ENCODE measurements at regions not wholly inside any gene's neighbourhood (a gene's known extent, or its start where the extent isn't known, plus 50 kb on each side); places are given as distances from the start of the nearest gene placed in this dataset.

GRCh38 chr4:82216219-82216618 is 157.6 kb downstream of the HNRNPD start:
- Histone ChIP-seq H3K4me3 (no peak overlapping the region), H3K4me1 (no peaks in the 10 kb centered on the region), H3K27ac (no peak overlapping the region), H3K9me3 (no peaks in the 10 kb centered on the region), H3K27me3 (ENCODE audit: low read depth) (no peaks in the 10 kb centered on the region), H3K36me3 (no peaks in the 10 kb centered on the region)
- no peak for TF ChIP-seq CTCF (IDR thresholded peaks at IDR 0.05)
- ATAC-seq: peak in 1 of 2 donors; percentile 56
- no peak for DNase-seq
- intact Hi-C loops (cut with DNase I): no loop called here

- intact Hi-C loops (cut with DNase I): no loop called here
- Histone ChIP-seq H3K27ac (no peak overlapping the region), H3K36me3 (no peaks in the 10 kb centered on the region), H3K4me1 (no peaks in the 10 kb centered on the region), H3K4me3 (no peak overlapping the region), H3K9me3 (no peaks in the 10 kb centered on the region), H3K27me3 (ENCODE audit: low read depth) (no peaks in the 10 kb centered on the region)
- TF ChIP-seq CTCF (IDR thresholded peaks at IDR 0.05): no peak
- ATAC-seq (no peak), DNase-seq (no peak)
Observed at GRCh38 chr4:82215800-82216199, 158.0 kb downstream of the HNRNPD start.

GRCh38 chr4:82215039-82215438 is 158.8 kb downstream of the HNRNPD start:
- no peak for ATAC-seq
- no peak for DNase-seq
- Histone ChIP-seq H3K4me1 (no peaks in the 10 kb centered on the region), H3K27me3 (ENCODE audit: low read depth) (no peaks in the 10 kb centered on the region), H3K9me3 (no peaks in the 10 kb centered on the region), H3K4me3 (no peak overlapping the region), H3K36me3 (no peaks in the 10 kb centered on the region), H3K27ac (no peak overlapping the region)
- no peak for TF ChIP-seq CTCF (IDR thresholded peaks at IDR 0.05)
- intact Hi-C loops (cut with DNase I): no loop called here

- no peaks in the 10 kb centered on the region for H3K36me3 ChIP-seq
- no peaks in the 10 kb centered on the region for H3K9me3 ChIP-seq
- DNase-seq (no peak), ATAC-seq (no peak)
- no peaks in the 10 kb centered on the region for H3K4me1 ChIP-seq
- no peaks in the 10 kb centered on the region for H3K27me3 ChIP-seq (ENCODE audit: low read depth)
- H3K27ac ChIP-seq: no peak overlapping the region
- intact Hi-C loops (cut with DNase I): no loop called here
- no peak for TF ChIP-seq CTCF (IDR thresholded peaks at IDR 0.05)
- H3K4me3 ChIP-seq: no peak overlapping the region
Observed at GRCh38 chr4:82213485-82214417, 160.0 kb downstream of the HNRNPD start.

- intact Hi-C loops (cut with DNase I): no loop called here
- H3K9me3 ChIP-seq: no peaks in the 10 kb centered on the region
- ATAC-seq (peak; percentile 53 to 71), DNase-seq (no peak)
- H3K27ac ChIP-seq: no peak overlapping the region
- no peak overlapping the region for H3K4me3 ChIP-seq
- TF ChIP-seq CTCF (IDR thresholded peaks at IDR 0.05): peak; percentile 59
- no peaks in the 10 kb centered on the region for H3K36me3 ChIP-seq
- H3K4me1 ChIP-seq: no peaks in the 10 kb centered on the region
- no peaks in the 10 kb centered on the region for H3K27me3 ChIP-seq (ENCODE audit: low read depth)
Observed at GRCh38 chr4:82201805-82202641, 171.8 kb downstream of the HNRNPD start.
